VCaP (cell line): ENCODE measurements at regions not wholly inside any gene's neighbourhood (a gene's known extent, or its start where the extent isn't known, plus 50 kb on each side); places are given as distances from the start of the nearest gene placed in this dataset.
"Not testable (repeated sequence)": the region's sequence is repeated elsewhere in the genome, so short reads cannot be mapped to it uniquely, and the experiment has no call there.

ENCODE experiments used
- H3K27ac ChIP-seq: fragments of 450-650 bp; 2 replicates; pipeline ENCODE4 v1.5.1; 2017
- CTCF ChIP-seq: fragments of 450-650 bp; conservative IDR thresholded peaks from 2 replicates; pipeline ENCODE4 v1.5.1; 2017; ENCODE audit warnings: mild to moderate bottlenecking, moderate library complexity

GRCh38 chr16:75965504-75966374 is 239.4 kb upstream of the CPHXL start:
- no peak for TF ChIP-seq CTCF
- no peak overlapping the region for H3K27ac ChIP-seq

GRCh38 chr16:75969120-75969519 is 242.8 kb upstream of the CPHXL start:
- not testable (repeated sequence) for H3K27ac ChIP-seq

GRCh38 chr16:75971334-75971733 is 245.0 kb upstream of the CPHXL start:
- no peak overlapping the region for H3K27ac ChIP-seq
- TF ChIP-seq CTCF: no peak

- no peak for TF ChIP-seq CTCF
- no peak overlapping the region for H3K27ac ChIP-seq
Measured at GRCh38 chr16:75983296-75983695, 257.0 kb upstream of the CPHXL start.

- TF ChIP-seq CTCF: no peak
- H3K27ac ChIP-seq: no peak overlapping the region
Measured at GRCh38 chr16:75983741-75984381, 257.6 kb upstream of the CPHXL start.

GRCh38 chr16:75987323-75987722 is 261.0 kb upstream of the CPHXL start:
- no peak overlapping the region for H3K27ac ChIP-seq
- no peak for TF ChIP-seq CTCF

- no peak overlapping the region for H3K27ac ChIP-seq
- TF ChIP-seq CTCF: no peak
Measured at GRCh38 chr16:75996491-75996890, 270.2 kb upstream of the CPHXL start.

- no peak overlapping the region for H3K27ac ChIP-seq
- no peak for TF ChIP-seq CTCF
Measured at GRCh38 chr16:75997606-75998005, 271.3 kb upstream of the CPHXL start.
